ENCODE measurements at regions not wholly inside any gene's neighbourhood (a gene's known extent, or its start where the extent isn't known, plus 50 kb on each side); places are given as distances from the start of the nearest gene placed in this dataset.

GRCh38 chr14:98984027-98984718 lies 287.8 kb downstream of the BCL11B start:
- no peak overlapping the region for H3K4me3 ChIP-seq (ENCODE audit: insufficient read depth, low read depth, low read length)
- CTCF ChIA-PET: no interaction called here

More at GRCh38 chr14:98984027-98984718, 287.8 kb downstream of the BCL11B start:
- no peak overlapping the region for H4K8ac ChIP-seq (ENCODE audit: low read depth in 2 of 2, low read length in 2 of 2)
- no peak overlapping the region for H3K23ac ChIP-seq (ENCODE audit: low read depth, low read length)
- H3K14ac ChIP-seq (replicated peaks; ENCODE audit: low read depth, low read length): no peak overlapping the region
- no peak for ATAC-seq (ENCODE audit: low read depth)
- no peaks in the 10 kb centered on the region for H3K79me1 ChIP-seq (ENCODE audit: low read depth in 1 of 2, low read length in 2 of 2)
- no peaks in the 10 kb centered on the region for H3K36me3 ChIP-seq (ENCODE audit: control insufficient read depth, insufficient read depth, low read length)
- no peak for DNase-seq
- H4K5ac ChIP-seq (ENCODE audit: low read depth, low read length): no peak overlapping the region
- no peak overlapping the region for H3K56ac ChIP-seq (ENCODE audit: extremely low read depth, insufficient read depth, low read length)
- H2BK5ac ChIP-seq (ENCODE audit: low read depth, low read length, poor library complexity, severe bottlenecking): no peak overlapping the region
- no peaks in the 10 kb centered on the region for H3K9me1 ChIP-seq (ENCODE audit: insufficient read depth, low read length)
- H2AK9ac ChIP-seq (replicated peaks; ENCODE audit: low read depth, low read length, poor library complexity): no peak overlapping the region
- no TSS peak for BruUV-seq (replicated peaks)
- H2AFZ ChIP-seq (replicated peaks; ENCODE audit: low read length, poor library complexity): no peak overlapping the region
- H3K27me3 ChIP-seq (ENCODE audit: control insufficient read depth, insufficient read depth, low read length): no peaks in the 10 kb centered on the region
- TF ChIP-seq RCOR1 (IDR thresholded peaks at IDR 0.05; ENCODE audit: insufficient replicate concordance, low read length): no peak
- no peak for TF ChIP-seq ELK1 (IDR thresholded peaks at IDR 0.05; ENCODE audit: borderline replicate concordance, low read depth, low read length)
- no peak for TF ChIP-seq FOS (IDR thresholded peaks at IDR 0.05; ENCODE audit: low read depth, low read length)
- TF ChIP-seq BHLHE40 (IDR thresholded peaks at IDR 0.05; ENCODE audit: low read depth, low read length): no peak
- no peak for TF ChIP-seq CTCF (conservative IDR thresholded peaks at IDR 0.05; ENCODE audit: low read depth, low read length)
- no peak for TF ChIP-seq SMC3 (IDR thresholded peaks at IDR 0.05; ENCODE audit: low read depth, low read length)
- TF ChIP-seq RFX5 (IDR thresholded peaks at IDR 0.05; ENCODE audit: low read depth, low read length): no peak
- TF ChIP-seq MAFK (IDR thresholded peaks at IDR 0.05; ENCODE audit: low read depth, low read length): no peak
- no peak for TF ChIP-seq CHD1 (IDR thresholded peaks at IDR 0.05; ENCODE audit: low read depth, low read length)
- no peak for TF ChIP-seq USF2 (IDR thresholded peaks at IDR 0.05; ENCODE audit: low read depth, low read length)
- no peak for TF ChIP-seq POLR2A (IDR thresholded peaks at IDR 0.05; ENCODE audit: low read depth, low read length)
- no peak for TF ChIP-seq MXI1 (IDR thresholded peaks at IDR 0.05; ENCODE audit: borderline replicate concordance, low read depth, low read length)
- no peak for TF ChIP-seq RAD21 (IDR thresholded peaks at IDR 0.05; ENCODE audit: low read length)
- no peak for TF ChIP-seq NFE2L2 (IDR thresholded peaks at IDR 0.05; ENCODE audit: low read depth, low read length)
- no peak for TF ChIP-seq MAZ (IDR thresholded peaks at IDR 0.05; ENCODE audit: borderline replicate concordance, low read depth, low read length)
- no peak for TF ChIP-seq CEBPB (IDR thresholded peaks at IDR 0.05; ENCODE audit: low read depth, low read length)
- no peak overlapping the region for H2BK20ac ChIP-seq (ENCODE audit: low read depth, low read length)
- H3K4me1 ChIP-seq (ENCODE audit: control insufficient read depth, insufficient read depth, low read length): no peaks in the 10 kb centered on the region
- no peak overlapping the region for H4K91ac ChIP-seq (ENCODE audit: insufficient read depth, low read depth, low read length)
- intact Hi-C loops (cut with micrococcal nuclease): no loop called here
- H2BK15ac ChIP-seq (ENCODE audit: low read depth, low read length): no peak overlapping the region
- no peak overlapping the region for H3K4ac ChIP-seq (ENCODE audit: low read depth, low read length)
- no CpG with 5 or more reads among the region's 11 CpGs for WGBS, 2 experiments (ENCODE audit: extremely low coverage in 2 of 2, insufficient read length in 1 of 2)
- no peak overlapping the region for H3K4me2 ChIP-seq (ENCODE audit: low read depth, low read length)
- H2AK5ac ChIP-seq (ENCODE audit: low read depth, low read length): no peak overlapping the region
- no peaks in the 10 kb centered on the region for H4K20me1 ChIP-seq (ENCODE audit: insufficient read depth, low read length)
- H3K9me3 ChIP-seq (ENCODE audit: control insufficient read depth, insufficient read depth, low read length): peaks cover 18% of the 10 kb centered on the region; the same call in 1 of the 2 replicates
- H3K27ac ChIP-seq (ENCODE audit: insufficient read depth, low read length): no peak overlapping the region
- H2BK120ac ChIP-seq (ENCODE audit: low read depth, low read length): no peak overlapping the region
- in situ Hi-C loops (cut with MboI; ENCODE audit: low sequenced_read_pairs): no loop called here
- POLR2A ChIA-PET (ENCODE audit: unreplicated experiment): no interaction called here
- no peak overlapping the region for H3K9ac ChIP-seq (ENCODE audit: low read depth, low read length)
- dilution Hi-C loops (cut with HindIII; ENCODE audit: low sequenced_read_pairs, unreplicated experiment): no loop called here
- no peak overlapping the region for H3K18ac ChIP-seq (ENCODE audit: low read depth, low read length)

Measured in IMR-90 (cell line).